ENCODE measurements at regions not wholly inside any gene's neighbourhood (a gene's known extent, or its start where the extent isn't known, plus 50 kb on each side); places are given as distances from the start of the nearest gene placed in this dataset.

- DNase-seq (ENCODE audit: low spot score): no peak
Measured at GRCh38 chr15:85941186-85941855, 138.3 kb upstream of the AGBL1 start.

GRCh38 chr15:85942632-85943031, 137.0 kb upstream of the AGBL1 start:
- DNase-seq (ENCODE audit: low spot score): no peak

GRCh38 chr15:85943151-85943550, 136.5 kb upstream of the AGBL1 start:
- no peak for DNase-seq (ENCODE audit: low spot score)

- DNase-seq (ENCODE audit: low spot score): no peak
Measured at GRCh38 chr15:85943791-85944190, 135.9 kb upstream of the AGBL1 start.

GRCh38 chr15:85947021-85947420, 132.7 kb upstream of the AGBL1 start:
- no peak for DNase-seq (ENCODE audit: low spot score)

GRCh38 chr15:85947936-85948335, 131.7 kb upstream of the AGBL1 start:
- DNase-seq (ENCODE audit: low spot score): no peak

- no peak for DNase-seq (ENCODE audit: low spot score)
Measured at GRCh38 chr15:85950101-85950500, 129.6 kb upstream of the AGBL1 start.

GRCh38 chr15:85954586-85954985, 125.1 kb upstream of the AGBL1 start:
- DNase-seq (ENCODE audit: low spot score): no peak

- no peak for DNase-seq (ENCODE audit: low spot score)
Measured at GRCh38 chr15:85955501-85956391, 123.9 kb upstream of the AGBL1 start.

- DNase-seq (ENCODE audit: low spot score): no peak
Measured at GRCh38 chr15:85956532-85957275, 123.0 kb upstream of the AGBL1 start.

- no peak for DNase-seq (ENCODE audit: low spot score)
Measured at GRCh38 chr15:85959611-85960010, 120.1 kb upstream of the AGBL1 start.

GRCh38 chr15:85960381-85960780, 119.3 kb upstream of the AGBL1 start:
- no peak for DNase-seq (ENCODE audit: low spot score)

- no peak for DNase-seq (ENCODE audit: low spot score)
Measured at GRCh38 chr15:85961821-85962220, 117.8 kb upstream of the AGBL1 start.

- DNase-seq (ENCODE audit: low spot score): no peak
Measured at GRCh38 chr15:85963262-85963760, 116.4 kb upstream of the AGBL1 start.

GRCh38 chr15:85964471-85964870, 115.2 kb upstream of the AGBL1 start:
- DNase-seq (ENCODE audit: low spot score): no peak

- no peak for DNase-seq (ENCODE audit: low spot score)
Measured at GRCh38 chr15:85967553-85967952, 112.1 kb upstream of the AGBL1 start.

- DNase-seq (ENCODE audit: low spot score): no peak
Measured at GRCh38 chr15:85972805-85973540, 106.7 kb upstream of the AGBL1 start.

- DNase-seq (ENCODE audit: low spot score): no peak
Measured at GRCh38 chr15:85973584-85974347, 105.9 kb upstream of the AGBL1 start.

GRCh38 chr15:85974348-85974705, 105.3 kb upstream of the AGBL1 start:
- no peak for DNase-seq (ENCODE audit: low spot score)

- DNase-seq (ENCODE audit: low spot score): no peak
Measured at GRCh38 chr15:85974742-85975141, 104.9 kb upstream of the AGBL1 start.

- no peak for DNase-seq (ENCODE audit: low spot score)
Measured at GRCh38 chr15:85976102-85976501, 103.6 kb upstream of the AGBL1 start.

Measured in GM03348 (cell line).